Panc1 (cell line): ENCODE measurements at regions not wholly inside any gene's neighbourhood (a gene's known extent, or its start where the extent isn't known, plus 50 kb on each side); places are given as distances from the start of the nearest gene placed in this dataset.

ENCODE experiments used
- ATAC-seq: fragments of 200-7000 bp; cut with Tn5 transposase; 2 replicates; pipeline ENCODE4 v1.9.1; 2020; ENCODE audit warnings: mild to moderate bottlenecking, moderate library complexity
- BruUV-seq: library from RNA; stranded (reverse); fragments of 400-500 nt; replicated peaks from 2 replicates; lab custom pipeline; 2021; lab: Mats Ljungman, UMichigan
- CTCF ChIA-PET: fragments of 300-600 bp; sonication (Branson Sonifier 250); formaldehyde crosslinking; loops from one replicate; lab custom pipeline; 2022; ENCODE audit warnings: antibody characterized with exemption; lab: Charles Lee
- POLR2A ChIA-PET: fragments of 300-600 bp; sonication (Branson Sonifier 250); formaldehyde crosslinking; loops from one replicate; lab custom pipeline; 2022; ENCODE audit warnings: antibody characterized with exemption; lab: Charles Lee
- DNase-seq: peaks from one replicate; pipeline ENCODE4 v3.0.0-alpha.2; 2010; ENCODE audit warnings: low read depth, low spot score
- H3K27ac ChIP-seq: 2 replicates; pipeline ENCODE4 v1.5.1; 2011; ENCODE audit warnings: mild to moderate bottlenecking, low read length, inconsistent platforms
- H3K27me3 ChIP-seq: fragments of 200-500 bp; sonication (Bioruptor generic); 2 replicates; pipeline ENCODE4 v1.6.0; 2014; ENCODE audit warnings: low read length, inconsistent platforms; ENCODE audit not compliant: control insufficient read depth, insufficient read depth
- H3K36me3 ChIP-seq: fragments of 200-500 bp; sonication (Bioruptor generic); 2 replicates; pipeline ENCODE4 v1.5.1; 2014; ENCODE audit warnings: inconsistent platforms, mild to moderate bottlenecking, low read length, moderate library complexity; ENCODE audit not compliant: control insufficient read depth, insufficient read depth
- H3K4me1 ChIP-seq: 2 replicates; pipeline ENCODE4 v1.5.1; 2011; ENCODE audit warnings: inconsistent platforms, mild to moderate bottlenecking, low read length, moderate library complexity; ENCODE audit not compliant: control insufficient read depth, insufficient read depth
- H3K4me3 ChIP-seq, 2 experiments: 2 replicates each; pipeline ENCODE4 v1.5.1; 2011 to 2012; ENCODE audit warnings: low read depth in 2 of 2, low read length in 2 of 2, mild to moderate bottlenecking in 2 of 2, inconsistent platforms in 1 of 2, moderate library complexity in 1 of 2
- H3K9me3 ChIP-seq: fragments of 200-500 bp; sonication (Bioruptor generic); 2 replicates; pipeline ENCODE4 v1.5.1; 2014; ENCODE audit warnings: low read depth, mild to moderate bottlenecking, inconsistent platforms, low read length, moderate library complexity; ENCODE audit not compliant: control insufficient read depth, insufficient read depth
- POLR2AphosphoS5 ChIP-seq: IDR thresholded peaks from 2 replicates; pipeline ENCODE4 v1.6.1; 2012; ENCODE audit warnings: mild to moderate bottlenecking, low read depth, low read length, moderate library complexity
- SIN3A ChIP-seq: IDR thresholded peaks from 2 replicates; pipeline ENCODE4 v1.6.1; 2012; ENCODE audit warnings: low read depth, mild to moderate bottlenecking, low read length, moderate library complexity, borderline replicate concordance; ENCODE audit not compliant: insufficient read depth
- TCF7L2 ChIP-seq: IDR thresholded peaks from 2 replicates; pipeline ENCODE4 v1.6.1; 2011; ENCODE audit warnings: mild to moderate bottlenecking, low read depth, low read length, inconsistent platforms
- in situ Hi-C: cut with HindIII; loops from 2 replicates; pipeline ENCODE4 v1.10.0; 2016; ENCODE audit warnings: low sequenced_read_pairs, low pct_unique_long_range_greater_than_20kb
- intact Hi-C: fragments of 100-400 bp; cut with micrococcal nuclease; formaldehyde crosslinking; loops from one replicate; pipeline ENCODE4 v1.10.0; 2022; ENCODE audit not compliant: unreplicated experiment
- TF ChIP-seq, protein P1 (sequence below), 2 experiments: IDR thresholded peaks; 2 replicates each; pipeline ENCODE4 v1.6.1; 2011 to 2012; ENCODE audit warnings: low read depth in 2 of 2, control low read depth in 1 of 2, low read length in 1 of 2, mild to moderate bottlenecking in 1 of 2, moderate library complexity in 1 of 2; ENCODE audit not compliant: insufficient read depth in 1 of 2
- TF ChIP-seq, protein P2 (sequence below): fragments of 450-650 bp; IDR thresholded peaks from 2 replicates; pipeline ENCODE4 v1.5.1; 2017; ENCODE audit warnings: mild to moderate bottlenecking

DNA sequence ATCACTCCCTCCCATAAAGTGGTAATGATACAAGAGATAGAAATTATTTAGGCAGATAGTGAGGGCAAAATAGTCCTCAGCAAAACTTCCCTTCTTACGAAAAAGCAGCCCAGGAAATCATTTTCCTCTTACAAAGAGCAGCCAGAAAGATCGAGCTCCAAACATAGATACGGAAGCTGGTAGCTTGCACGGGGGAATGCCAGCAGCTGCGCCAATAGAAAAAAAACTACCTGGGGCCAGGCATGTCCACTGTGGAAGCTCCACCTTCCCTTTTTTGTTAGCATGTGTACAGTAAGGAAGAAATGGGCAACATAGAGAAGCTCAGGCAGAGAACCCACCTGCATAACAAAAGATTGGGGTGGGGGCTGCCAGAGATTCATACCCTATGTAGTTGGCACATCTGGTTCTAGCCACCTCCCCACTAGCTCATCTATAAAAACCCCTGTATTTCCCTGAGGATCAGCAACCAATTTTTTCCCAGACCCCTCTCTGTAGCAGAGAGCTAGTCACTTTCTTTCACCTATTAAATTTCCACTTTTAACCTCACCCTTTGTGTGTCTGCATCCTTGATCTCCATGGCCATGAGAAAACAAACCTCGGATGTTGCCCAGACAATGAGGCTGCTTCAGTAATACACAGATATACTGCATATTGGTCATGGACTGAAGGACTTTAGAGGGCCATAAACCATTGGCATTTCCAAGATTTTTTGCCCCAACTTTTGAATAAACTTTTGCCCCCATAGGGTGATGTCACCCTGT is 52.1 kb downstream of the SOD2 start:
- intact Hi-C loops (no loop called here), in situ Hi-C loops (no loop called here)
- ChIA-PET POLR2A (no interaction called here), CTCF (no interaction called here)
- H3K36me3 ChIP-seq, result no peaks in the 10 kb centered on the region
- H3K27me3 ChIP-seq, result no peaks in the 10 kb centered on the region
- H3K9me3 ChIP-seq, result no peaks in the 10 kb centered on the region
- H3K4me1 ChIP-seq, result no peaks in the 10 kb centered on the region
- TF ChIP-seq, protein P1, sequence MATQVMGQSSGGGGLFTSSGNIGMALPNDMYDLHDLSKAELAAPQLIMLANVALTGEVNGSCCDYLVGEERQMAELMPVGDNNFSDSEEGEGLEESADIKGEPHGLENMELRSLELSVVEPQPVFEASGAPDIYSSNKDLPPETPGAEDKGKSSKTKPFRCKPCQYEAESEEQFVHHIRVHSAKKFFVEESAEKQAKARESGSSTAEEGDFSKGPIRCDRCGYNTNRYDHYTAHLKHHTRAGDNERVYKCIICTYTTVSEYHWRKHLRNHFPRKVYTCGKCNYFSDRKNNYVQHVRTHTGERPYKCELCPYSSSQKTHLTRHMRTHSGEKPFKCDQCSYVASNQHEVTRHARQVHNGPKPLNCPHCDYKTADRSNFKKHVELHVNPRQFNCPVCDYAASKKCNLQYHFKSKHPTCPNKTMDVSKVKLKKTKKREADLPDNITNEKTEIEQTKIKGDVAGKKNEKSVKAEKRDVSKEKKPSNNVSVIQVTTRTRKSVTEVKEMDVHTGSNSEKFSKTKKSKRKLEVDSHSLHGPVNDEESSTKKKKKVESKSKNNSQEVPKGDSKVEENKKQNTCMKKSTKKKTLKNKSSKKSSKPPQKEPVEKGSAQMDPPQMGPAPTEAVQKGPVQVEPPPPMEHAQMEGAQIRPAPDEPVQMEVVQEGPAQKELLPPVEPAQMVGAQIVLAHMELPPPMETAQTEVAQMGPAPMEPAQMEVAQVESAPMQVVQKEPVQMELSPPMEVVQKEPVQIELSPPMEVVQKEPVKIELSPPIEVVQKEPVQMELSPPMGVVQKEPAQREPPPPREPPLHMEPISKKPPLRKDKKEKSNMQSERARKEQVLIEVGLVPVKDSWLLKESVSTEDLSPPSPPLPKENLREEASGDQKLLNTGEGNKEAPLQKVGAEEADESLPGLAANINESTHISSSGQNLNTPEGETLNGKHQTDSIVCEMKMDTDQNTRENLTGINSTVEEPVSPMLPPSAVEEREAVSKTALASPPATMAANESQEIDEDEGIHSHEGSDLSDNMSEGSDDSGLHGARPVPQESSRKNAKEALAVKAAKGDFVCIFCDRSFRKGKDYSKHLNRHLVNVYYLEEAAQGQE (IDR thresholded peaks at IDR 0.05; ENCODE audit: insufficient read depth in 1 of 2, low read depth in 2 of 2, low read length in 1 of 2), result no peak
- TF ChIP-seq, protein P2, sequence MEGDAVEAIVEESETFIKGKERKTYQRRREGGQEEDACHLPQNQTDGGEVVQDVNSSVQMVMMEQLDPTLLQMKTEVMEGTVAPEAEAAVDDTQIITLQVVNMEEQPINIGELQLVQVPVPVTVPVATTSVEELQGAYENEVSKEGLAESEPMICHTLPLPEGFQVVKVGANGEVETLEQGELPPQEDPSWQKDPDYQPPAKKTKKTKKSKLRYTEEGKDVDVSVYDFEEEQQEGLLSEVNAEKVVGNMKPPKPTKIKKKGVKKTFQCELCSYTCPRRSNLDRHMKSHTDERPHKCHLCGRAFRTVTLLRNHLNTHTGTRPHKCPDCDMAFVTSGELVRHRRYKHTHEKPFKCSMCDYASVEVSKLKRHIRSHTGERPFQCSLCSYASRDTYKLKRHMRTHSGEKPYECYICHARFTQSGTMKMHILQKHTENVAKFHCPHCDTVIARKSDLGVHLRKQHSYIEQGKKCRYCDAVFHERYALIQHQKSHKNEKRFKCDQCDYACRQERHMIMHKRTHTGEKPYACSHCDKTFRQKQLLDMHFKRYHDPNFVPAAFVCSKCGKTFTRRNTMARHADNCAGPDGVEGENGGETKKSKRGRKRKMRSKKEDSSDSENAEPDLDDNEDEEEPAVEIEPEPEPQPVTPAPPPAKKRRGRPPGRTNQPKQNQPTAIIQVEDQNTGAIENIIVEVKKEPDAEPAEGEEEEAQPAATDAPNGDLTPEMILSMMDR, result no peak
- TF ChIP-seq POLR2AphosphoS5, result no peak
- TF ChIP-seq SIN3A, result no peak
- TF ChIP-seq TCF7L2, result no peak
- DNase-seq (no peak), ATAC-seq (no peak)
- no peak overlapping the region for H3K27ac ChIP-seq
- no TSS peak for BruUV-seq
- no peak overlapping the region for H3K4me3 ChIP-seq

GRCh38 chr6:159640322-159640721 is 52.7 kb downstream of the SOD2 start:
- no peaks in the 10 kb centered on the region for H3K27me3 ChIP-seq
- no peaks in the 10 kb centered on the region for H3K4me1 ChIP-seq
- DNase-seq (no peak), ATAC-seq (no peak)
- H3K36me3 ChIP-seq, result no peaks in the 10 kb centered on the region
- ChIA-PET CTCF (no interaction called here), POLR2A (no interaction called here)
- intact Hi-C loops (no loop called here), in situ Hi-C loops (no loop called here)
- H3K4me3 ChIP-seq, result no peak overlapping the region
- no peak overlapping the region for H3K27ac ChIP-seq
- BruUV-seq, result no TSS peak
- no peaks in the 10 kb centered on the region for H3K9me3 ChIP-seq
- TF ChIP-seq SIN3A (no peak), POLR2AphosphoS5 (no peak), TCF7L2 (no peak)
- TF ChIP-seq, protein P2, result no peak
- TF ChIP-seq, protein P1 (IDR thresholded peaks at IDR 0.05; ENCODE audit: insufficient read depth in 1 of 2, low read depth in 2 of 2, low read length in 1 of 2), result no peak
